ENCODE measurements at regions not wholly inside any gene's neighbourhood (a gene's known extent, or its start where the extent isn't known, plus 50 kb on each side); places are given as distances from the start of the nearest gene placed in this dataset.

DNA sequence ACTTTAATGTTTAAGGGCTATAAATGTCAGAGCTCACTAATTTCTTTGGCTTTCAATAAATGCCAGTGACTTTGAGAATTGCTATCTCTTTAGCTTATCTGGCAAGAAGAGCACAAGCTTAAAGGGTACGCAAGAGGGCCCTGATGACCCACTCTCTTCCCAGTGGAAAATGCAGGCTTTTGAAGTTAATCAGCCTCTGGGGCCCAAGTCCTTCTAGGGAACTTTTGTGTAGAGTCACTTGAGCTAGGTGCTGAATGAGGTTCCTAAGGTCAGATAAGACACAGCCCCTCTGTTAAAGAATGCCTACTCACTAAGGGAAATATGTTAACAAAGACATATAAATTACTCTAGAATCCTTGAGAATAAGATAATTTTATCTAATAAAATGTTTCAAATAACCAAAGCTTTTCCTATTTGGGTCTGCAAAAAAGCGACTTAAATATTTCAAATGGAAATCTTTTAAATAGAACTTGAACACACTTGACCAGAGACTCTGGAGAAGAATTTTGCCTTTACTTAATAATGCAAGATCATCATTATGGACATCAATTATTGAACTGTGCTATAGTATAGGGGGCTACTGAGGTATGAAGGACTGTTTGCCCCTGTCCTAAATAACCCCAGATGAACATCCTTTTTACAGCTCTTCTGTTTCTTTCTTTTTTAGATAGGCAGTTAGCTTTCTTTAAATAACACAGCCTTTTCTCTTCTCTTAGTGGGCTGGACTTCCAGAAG is 430.1 kb downstream of the GBA3 start:
- no peak for DNase-seq (ENCODE audit: low read depth)
- Histone ChIP-seq H3K9me3 (ENCODE audit: control insufficient read depth, low read length) (no peaks in the 10 kb centered on the region), H3K4me1 (ENCODE audit: control insufficient read depth, insufficient read depth, low read length) (no peaks in the 10 kb centered on the region), H3K9ac (ENCODE audit: low read length) (no peak overlapping the region), H3K36me3 (ENCODE audit: control insufficient read depth, insufficient read depth, low read length, severe bottlenecking) (no peaks in the 10 kb centered on the region), H3K4me3 (ENCODE audit: low read length) (no peak overlapping the region), H3K27me3 (replicated peaks; ENCODE audit: control insufficient read depth, insufficient read depth, low read length) (no peaks in the 10 kb centered on the region)

DNA sequence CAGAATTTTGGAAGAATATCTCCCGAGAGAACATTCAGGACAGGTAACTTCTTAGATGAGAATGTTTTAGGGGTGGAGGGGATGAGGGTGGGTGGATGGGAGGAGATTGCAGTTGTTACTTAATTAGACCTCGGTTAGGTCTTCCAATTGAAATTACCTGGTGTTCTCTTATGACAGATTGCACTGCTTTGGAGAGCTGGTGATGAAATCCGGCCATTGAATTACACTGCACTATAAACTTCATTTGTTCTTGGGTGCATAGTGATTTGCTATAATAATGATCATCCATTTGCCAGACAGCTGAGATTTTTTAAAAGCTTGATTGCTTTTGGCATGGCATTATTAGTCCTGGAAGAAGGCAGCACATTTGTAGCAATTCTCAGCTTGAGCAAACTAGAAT is 427.6 kb downstream of the GBA3 start:
- Histone ChIP-seq H3K27me3 (replicated peaks; ENCODE audit: control insufficient read depth, insufficient read depth, low read length) (no peaks in the 10 kb centered on the region), H3K9ac (ENCODE audit: low read length) (no peak overlapping the region), H3K36me3 (ENCODE audit: control insufficient read depth, insufficient read depth, low read length, severe bottlenecking) (no peaks in the 10 kb centered on the region), H3K4me3 (ENCODE audit: low read length) (no peak overlapping the region), H3K4me1 (ENCODE audit: control insufficient read depth, insufficient read depth, low read length) (no peaks in the 10 kb centered on the region), H3K9me3 (ENCODE audit: control insufficient read depth, low read length) (no peaks in the 10 kb centered on the region)
- no peak for DNase-seq (ENCODE audit: low read depth)

DNA sequence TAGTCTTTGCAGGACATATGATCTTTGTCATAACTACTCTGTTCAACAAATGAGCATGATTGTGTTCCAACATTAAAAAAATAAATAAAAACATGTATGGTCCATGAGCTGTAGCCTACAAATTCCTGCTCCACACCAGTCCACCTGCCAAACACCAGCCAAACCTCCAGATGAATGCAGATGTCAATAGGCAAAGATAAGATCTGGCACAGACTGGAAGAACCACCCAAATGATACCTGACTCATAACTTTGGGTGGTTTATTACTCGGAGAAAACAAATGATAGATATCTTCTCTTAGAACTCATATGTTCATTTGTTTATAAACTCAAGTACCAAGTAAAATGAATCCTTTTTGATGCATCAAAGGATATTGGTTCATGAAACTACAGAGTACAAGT is 425.1 kb downstream of the GBA3 start:
- Histone ChIP-seq H3K4me1 (ENCODE audit: control insufficient read depth, insufficient read depth, low read length) (no peaks in the 10 kb centered on the region), H3K9me3 (ENCODE audit: control insufficient read depth, low read length) (no peaks in the 10 kb centered on the region), H3K9ac (ENCODE audit: low read length) (no peak overlapping the region), H3K36me3 (ENCODE audit: control insufficient read depth, insufficient read depth, low read length, severe bottlenecking) (no peaks in the 10 kb centered on the region), H3K27me3 (replicated peaks; ENCODE audit: control insufficient read depth, insufficient read depth, low read length) (peaks cover 3% of the 10 kb centered on the region), H3K4me3 (ENCODE audit: low read length) (no peak overlapping the region)
- DNase-seq (ENCODE audit: low read depth): no peak

DNA sequence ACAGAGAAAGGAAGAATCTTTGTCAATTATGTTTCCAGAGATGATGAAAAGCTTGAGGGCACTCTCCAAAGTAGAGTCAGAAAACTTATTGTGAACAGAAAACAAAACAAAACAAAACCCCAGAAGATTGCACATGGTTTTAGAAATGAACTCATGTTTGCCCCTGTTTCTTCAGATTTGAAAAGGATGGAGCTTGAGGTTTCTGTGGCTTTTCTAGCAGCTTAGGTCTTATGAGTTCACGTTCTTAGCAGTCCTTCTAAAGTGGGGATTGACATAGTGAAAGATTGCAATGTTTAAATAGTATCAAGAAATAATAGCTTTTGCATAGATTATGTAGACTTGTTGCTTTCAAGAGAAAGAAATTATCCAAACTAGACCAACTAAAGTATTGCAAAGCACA is 421.8 kb downstream of the GBA3 start:
- Histone ChIP-seq H3K9me3 (ENCODE audit: control insufficient read depth, low read length) (no peaks in the 10 kb centered on the region), H3K36me3 (ENCODE audit: control insufficient read depth, insufficient read depth, low read length, severe bottlenecking) (no peaks in the 10 kb centered on the region), H3K9ac (ENCODE audit: low read length) (no peak overlapping the region), H3K27me3 (replicated peaks; ENCODE audit: control insufficient read depth, insufficient read depth, low read length) (peaks cover 3% of the 10 kb centered on the region), H3K4me1 (ENCODE audit: control insufficient read depth, insufficient read depth, low read length) (no peaks in the 10 kb centered on the region), H3K4me3 (ENCODE audit: low read length) (no peak overlapping the region)
- DNase-seq (ENCODE audit: low read depth): no peak

DNA sequence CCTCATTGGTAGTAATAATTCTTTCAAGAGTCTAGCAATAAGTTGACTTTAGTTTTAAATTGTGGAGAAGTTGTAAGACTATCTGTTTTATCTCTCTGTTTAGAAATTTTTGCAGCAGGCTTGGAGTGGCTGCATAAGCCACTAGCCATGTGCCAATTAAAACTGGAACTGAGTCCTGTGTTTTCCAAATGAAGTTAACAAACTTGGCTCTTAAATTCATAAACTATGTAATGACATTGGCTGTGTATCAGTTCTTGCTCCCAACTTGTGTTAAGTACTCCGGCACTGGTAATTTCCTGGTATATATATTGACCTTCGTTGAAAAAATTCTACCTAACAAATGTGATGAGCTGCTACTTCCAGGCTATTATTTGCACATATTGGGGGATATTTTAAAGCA is 420.4 kb downstream of the GBA3 start:
- H3K4me1 ChIP-seq (ENCODE audit: control insufficient read depth, insufficient read depth, low read length): no peaks in the 10 kb centered on the region
- H3K4me3 ChIP-seq (ENCODE audit: low read length): no peak overlapping the region
- H3K9me3 ChIP-seq (ENCODE audit: control insufficient read depth, low read length): no peaks in the 10 kb centered on the region
- H3K27me3 ChIP-seq (replicated peaks; ENCODE audit: control insufficient read depth, insufficient read depth, low read length): peaks cover 3% of the 10 kb centered on the region
- H3K9ac ChIP-seq (ENCODE audit: low read length): no peak overlapping the region
- H3K36me3 ChIP-seq (ENCODE audit: control insufficient read depth, insufficient read depth, low read length, severe bottlenecking): no peaks in the 10 kb centered on the region
- DNase-seq (ENCODE audit: low read depth): no peak

DNA sequence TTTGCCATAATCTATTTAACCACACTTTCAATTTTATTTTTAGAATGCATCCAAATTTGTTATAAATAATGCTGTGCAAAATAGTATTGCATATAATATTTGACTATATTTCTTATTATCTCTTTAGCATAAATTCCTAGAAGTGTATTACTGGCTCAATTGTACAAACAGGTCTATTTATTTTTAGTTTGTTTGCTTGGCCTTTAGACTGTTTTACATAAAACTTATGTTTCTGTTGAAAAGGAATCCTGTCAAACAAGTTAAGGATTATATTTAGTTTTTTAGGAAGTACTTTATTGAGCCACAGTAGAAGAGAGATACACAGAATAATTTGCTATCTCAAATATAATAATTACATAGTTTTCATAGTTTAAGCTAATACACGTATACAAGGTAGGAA is 413.8 kb downstream of the GBA3 start:
- Histone ChIP-seq H3K4me1 (ENCODE audit: control insufficient read depth, insufficient read depth, low read length) (no peaks in the 10 kb centered on the region), H3K9me3 (ENCODE audit: control insufficient read depth, low read length) (no peaks in the 10 kb centered on the region), H3K36me3 (ENCODE audit: control insufficient read depth, insufficient read depth, low read length, severe bottlenecking) (no peaks in the 10 kb centered on the region), H3K4me3 (ENCODE audit: low read length) (no peak overlapping the region), H3K27me3 (replicated peaks; ENCODE audit: control insufficient read depth, insufficient read depth, low read length) (no peaks in the 10 kb centered on the region), H3K9ac (ENCODE audit: low read length) (no peak overlapping the region)
- no peak for DNase-seq (ENCODE audit: low read depth)

DNA sequence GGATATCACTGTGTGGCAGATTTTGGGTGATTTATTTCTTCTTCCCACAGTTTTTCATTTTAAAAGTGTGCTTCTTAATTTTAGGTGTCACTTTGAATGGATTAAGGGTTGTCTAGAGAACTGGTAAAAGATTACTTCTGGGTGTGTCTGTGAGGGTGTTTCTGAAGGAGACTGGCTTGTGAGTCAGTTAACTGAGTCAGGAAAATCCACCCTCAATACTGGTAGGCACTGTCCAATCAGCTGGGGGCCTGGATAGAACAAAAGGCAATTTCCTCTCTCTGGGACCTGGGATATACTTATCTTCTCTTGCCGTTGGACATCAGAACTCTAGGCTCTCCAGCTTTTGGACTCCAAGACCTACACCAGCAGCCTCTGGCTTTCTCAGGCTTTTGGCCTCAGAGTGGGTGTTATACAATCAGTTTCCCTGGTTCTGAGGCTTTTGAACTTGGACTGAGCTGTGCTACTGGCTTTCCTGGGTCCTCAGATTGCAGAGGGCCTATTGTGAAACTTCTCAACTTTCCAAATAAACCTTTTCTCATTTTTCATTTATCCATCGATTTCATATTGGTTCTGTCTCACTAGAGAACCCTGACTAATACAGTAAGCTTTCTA is 413.1 kb downstream of the GBA3 start:
- H3K36me3 ChIP-seq (ENCODE audit: control insufficient read depth, insufficient read depth, low read length, severe bottlenecking): no peaks in the 10 kb centered on the region
- no peak for DNase-seq (ENCODE audit: low read depth)
- H3K9me3 ChIP-seq (ENCODE audit: control insufficient read depth, low read length): no peaks in the 10 kb centered on the region
- H3K9ac ChIP-seq (ENCODE audit: low read length): no peak overlapping the region
- no peak overlapping the region for H3K4me3 ChIP-seq (ENCODE audit: low read length)
- H3K4me1 ChIP-seq (ENCODE audit: control insufficient read depth, insufficient read depth, low read length): no peaks in the 10 kb centered on the region
- H3K27me3 ChIP-seq (replicated peaks; ENCODE audit: control insufficient read depth, insufficient read depth, low read length): no peaks in the 10 kb centered on the region

DNA sequence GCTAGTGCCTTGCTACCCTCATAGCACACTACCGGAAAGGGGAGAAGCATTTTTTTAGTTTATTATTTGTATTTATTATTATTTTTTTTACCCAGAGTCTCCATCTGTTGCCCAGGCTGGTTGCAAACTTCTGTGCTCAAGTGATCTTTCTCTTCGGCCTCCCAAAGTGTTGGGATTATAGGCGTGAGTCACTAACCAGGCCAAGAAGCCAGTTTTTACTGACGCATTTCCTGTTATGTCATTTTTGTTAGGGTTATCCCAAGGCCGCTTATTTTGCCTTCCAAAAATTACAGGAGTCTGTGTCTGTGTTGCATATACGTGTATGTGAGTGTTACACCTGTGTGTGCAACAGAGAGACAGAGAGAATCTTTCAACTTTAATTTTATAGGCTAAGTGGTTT is 404.5 kb downstream of the GBA3 start:
- Histone ChIP-seq H3K36me3 (ENCODE audit: control insufficient read depth, insufficient read depth, low read length, severe bottlenecking) (no peaks in the 10 kb centered on the region), H3K9me3 (ENCODE audit: control insufficient read depth, low read length) (peaks cover 10% of the 10 kb centered on the region), H3K27me3 (replicated peaks; ENCODE audit: control insufficient read depth, insufficient read depth, low read length) (no peaks in the 10 kb centered on the region), H3K4me1 (ENCODE audit: control insufficient read depth, insufficient read depth, low read length) (no peaks in the 10 kb centered on the region), H3K9ac (ENCODE audit: low read length) (no peak overlapping the region), H3K4me3 (ENCODE audit: low read length) (no peak overlapping the region)
- no peak for DNase-seq (ENCODE audit: low read depth)

DNA sequence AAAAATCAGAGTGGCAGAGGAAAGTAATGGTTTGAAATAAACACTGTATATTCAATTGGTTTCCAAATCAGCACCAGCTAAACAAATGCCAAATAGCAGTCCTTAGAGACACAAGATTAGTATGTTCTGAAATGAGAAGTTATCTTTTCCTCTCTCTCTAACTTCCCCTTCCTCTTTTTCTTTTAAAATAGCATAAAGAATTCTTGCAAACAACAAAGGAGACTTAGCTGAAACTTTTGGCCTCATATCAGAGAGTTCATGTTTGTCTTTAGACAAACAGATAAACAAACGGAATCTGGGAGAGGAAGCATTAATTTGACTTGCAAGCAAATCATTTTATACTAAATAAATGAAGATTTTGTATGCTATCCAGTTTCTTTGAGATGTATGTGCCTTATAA is 399.0 kb downstream of the GBA3 start:
- Histone ChIP-seq H3K27me3 (replicated peaks; ENCODE audit: control insufficient read depth, insufficient read depth, low read length) (no peaks in the 10 kb centered on the region), H3K36me3 (ENCODE audit: control insufficient read depth, insufficient read depth, low read length, severe bottlenecking) (no peaks in the 10 kb centered on the region), H3K4me3 (ENCODE audit: low read length) (no peak overlapping the region), H3K9me3 (ENCODE audit: control insufficient read depth, low read length) (peaks cover 10% of the 10 kb centered on the region), H3K4me1 (ENCODE audit: control insufficient read depth, insufficient read depth, low read length) (no peaks in the 10 kb centered on the region), H3K9ac (ENCODE audit: low read length) (no peak overlapping the region)
- no peak for DNase-seq (ENCODE audit: low read depth)

DNA sequence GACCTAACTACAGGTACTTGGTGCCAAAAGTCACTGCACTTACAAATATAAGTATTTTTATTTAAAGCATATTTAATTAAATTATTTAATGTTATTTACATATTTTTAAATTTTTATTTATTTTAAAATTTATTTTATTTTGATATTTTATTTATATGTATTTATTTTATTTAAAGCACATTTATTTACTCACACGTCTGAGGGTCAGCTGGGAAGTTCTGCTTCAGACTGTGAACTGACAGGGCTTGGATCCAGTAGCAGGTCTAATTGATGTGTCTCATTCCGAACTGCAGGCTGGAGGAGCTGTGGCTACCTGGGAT is 392.5 kb downstream of the GBA3 start:
- Histone ChIP-seq H3K9me3 (ENCODE audit: control insufficient read depth, low read length) (peaks cover 3% of the 10 kb centered on the region), H3K9ac (ENCODE audit: low read length) (no peak overlapping the region), H3K4me1 (ENCODE audit: control insufficient read depth, insufficient read depth, low read length) (no peaks in the 10 kb centered on the region), H3K36me3 (ENCODE audit: control insufficient read depth, insufficient read depth, low read length, severe bottlenecking) (no peaks in the 10 kb centered on the region), H3K4me3 (ENCODE audit: low read length) (no peak overlapping the region), H3K27me3 (replicated peaks; ENCODE audit: control insufficient read depth, insufficient read depth, low read length) (no peaks in the 10 kb centered on the region)
- DNase-seq (ENCODE audit: low read depth): no peak

DNA sequence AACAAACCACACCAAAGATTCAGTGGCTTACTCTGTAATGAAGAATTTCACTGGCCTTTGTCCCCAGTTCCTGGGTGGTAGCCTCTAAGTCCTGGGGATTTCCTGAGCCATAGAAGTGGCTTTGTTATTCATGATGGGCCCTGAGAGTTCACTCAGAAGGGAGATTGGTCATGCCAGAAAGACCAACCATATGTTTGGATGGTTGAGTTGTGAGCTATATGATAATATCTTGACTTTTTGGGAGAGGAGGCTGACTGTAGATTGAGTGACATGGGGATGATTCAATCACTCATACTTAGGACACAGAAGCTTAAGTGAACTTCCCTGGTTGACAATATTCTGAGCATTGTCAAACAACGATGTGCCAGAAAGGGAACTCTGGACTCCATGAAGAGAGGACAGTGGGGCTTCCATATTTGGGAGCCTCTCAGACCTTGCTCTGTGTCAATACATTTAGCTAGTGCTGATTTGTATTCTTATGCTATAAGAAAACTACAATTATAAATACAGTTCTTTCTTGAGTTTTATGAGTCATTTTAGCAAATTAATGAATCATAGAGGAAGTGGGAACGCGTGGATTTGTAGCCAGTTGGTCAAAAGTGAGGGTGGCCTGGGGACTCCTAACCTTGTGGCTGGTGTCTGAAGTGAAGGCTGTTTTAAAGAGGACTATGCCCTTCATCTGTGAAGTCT is 392.0 kb downstream of the GBA3 start:
- Histone ChIP-seq H3K4me3 (ENCODE audit: low read length) (no peak overlapping the region), H3K36me3 (ENCODE audit: control insufficient read depth, insufficient read depth, low read length, severe bottlenecking) (no peaks in the 10 kb centered on the region), H3K4me1 (ENCODE audit: control insufficient read depth, insufficient read depth, low read length) (no peaks in the 10 kb centered on the region), H3K9ac (ENCODE audit: low read length) (no peak overlapping the region), H3K27me3 (replicated peaks; ENCODE audit: control insufficient read depth, insufficient read depth, low read length) (no peaks in the 10 kb centered on the region), H3K9me3 (ENCODE audit: control insufficient read depth, low read length) (peaks cover 6% of the 10 kb centered on the region)
- DNase-seq (ENCODE audit: low read depth): no peak
